Stimulated activated CD8-positive, alpha-beta memory T cell treated with anti-CD3 and anti-CD28 coated beads, Interleukin-4, amount 100 ng/mL, for 1 hour (primary cell): ENCODE measurements at regions not wholly inside any gene's neighbourhood (a gene's known extent, or its start where the extent isn't known, plus 50 kb on each side); places are given as distances from the start of the nearest gene placed in this dataset.

Experiments used
- DNase-seq, 2 donors: peaks; one replicate each; pipeline ENCODE4 v3.0.0-alpha.2; 2020; ENCODE audit warnings: low read depth in 2 of 2, low spot score in 1 of 2

- no peak for DNase-seq
These were observed 923.8 kb upstream of the EEF2KMT start for GRCh38 chr16:6021276-6021943.

- DNase-seq, result no peak
These were observed 922.8 kb upstream of the EEF2KMT start for GRCh38 chr16:6020162-6020985.

- no peak for DNase-seq
These were observed 921.9 kb upstream of the EEF2KMT start for GRCh38 chr16:6019490-6019991.

GRCh38 chr16:6018848-6019489 lies 921.4 kb upstream of the EEF2KMT start:
- DNase-seq, result no peak

GRCh38 chr16:6016530-6017184 lies 919.1 kb upstream of the EEF2KMT start:
- DNase-seq, result no peak

GRCh38 chr16:6012716-6013115 lies 915.1 kb upstream of the EEF2KMT start:
- DNase-seq, result no peak

- DNase-seq, result no peak
These were observed 911.6 kb upstream of the EEF2KMT start for GRCh38 chr16:6009151-6009550.

- DNase-seq, result no peak
These were observed 911.1 kb upstream of the EEF2KMT start for GRCh38 chr16:6008670-6009069.

GRCh38 chr16:5993356-5993755 lies 895.8 kb upstream of the EEF2KMT start:
- DNase-seq, result no peak

- DNase-seq, result no peak
These were observed 885.4 kb upstream of the EEF2KMT start for GRCh38 chr16:5982979-5983378.

- DNase-seq, result no peak
These were observed 882.4 kb upstream of the EEF2KMT start for GRCh38 chr16:5979905-5980550.

GRCh38 chr16:5977329-5977728 lies 879.7 kb upstream of the EEF2KMT start:
- DNase-seq, result no peak

GRCh38 chr16:5972747-5973146 lies 875.2 kb upstream of the EEF2KMT start:
- no peak for DNase-seq

GRCh38 chr16:5971924-5972323 lies 874.3 kb upstream of the EEF2KMT start:
- no peak for DNase-seq

GRCh38 chr16:5971106-5971505 lies 873.5 kb upstream of the EEF2KMT start:
- no peak for DNase-seq

- DNase-seq, result no peak
These were observed 868.4 kb upstream of the EEF2KMT start for GRCh38 chr16:5966004-5966403.

- DNase-seq, result no peak
These were observed 867.7 kb upstream of the EEF2KMT start for GRCh38 chr16:5965321-5965720.

GRCh38 chr16:5951486-5951885 lies 853.9 kb upstream of the EEF2KMT start:
- no peak for DNase-seq

GRCh38 chr16:5944971-5945370 lies 847.4 kb upstream of the EEF2KMT start:
- DNase-seq, result no peak

GRCh38 chr16:5938607-5939006 lies 841.0 kb upstream of the EEF2KMT start:
- no peak for DNase-seq

- DNase-seq, result no peak
These were observed 835.3 kb upstream of the EEF2KMT start for GRCh38 chr16:5932906-5933305.
